HG03135 (cell line): ENCODE measurements at regions not wholly inside any gene's neighbourhood (a gene's known extent, or its start where the extent isn't known, plus 50 kb on each side); places are given as distances from the start of the nearest gene placed in this dataset.

Experiments used
- ATAC-seq: cut with Tn5 transposase; IDR thresholded peaks from one replicate; pipeline ENCODE4 v1.9.1; 2021; ENCODE audit warnings: mild to moderate bottlenecking, moderate library complexity; ENCODE audit not compliant: unreplicated experiment

DNA sequence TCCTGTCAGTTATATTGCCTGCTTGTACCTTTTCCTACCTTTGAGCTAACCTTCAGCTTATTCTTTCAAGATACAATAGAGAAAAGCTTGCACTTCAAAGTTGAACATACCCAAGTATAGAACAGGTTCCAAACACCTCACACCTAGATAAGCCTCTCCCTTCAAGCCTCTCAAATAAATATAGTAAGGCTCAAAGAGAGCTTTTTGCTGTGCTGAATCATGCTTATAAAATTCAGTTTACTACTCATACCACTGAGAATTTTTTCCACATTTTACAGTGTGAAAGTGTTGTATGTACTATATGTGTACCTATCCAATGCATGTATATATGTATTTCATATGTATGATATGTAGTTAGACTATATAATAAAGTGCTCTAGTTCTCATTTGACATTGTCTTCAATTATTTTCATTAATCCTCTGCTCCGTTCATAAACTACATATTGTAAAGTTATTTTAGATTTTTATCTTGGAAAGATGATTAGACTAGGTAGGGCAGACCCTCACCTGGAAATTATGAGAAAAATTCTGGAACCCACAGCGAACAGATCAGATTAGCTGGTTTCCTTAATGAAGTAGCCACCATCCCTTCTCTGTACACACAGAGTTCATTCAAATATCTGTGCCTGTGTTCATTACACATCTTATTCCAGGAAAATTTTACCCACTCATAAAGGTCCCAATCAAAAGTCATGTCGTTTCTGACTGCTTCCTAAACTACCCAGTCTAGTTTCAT, 149.2 kb upstream of the RGMB start:
- ATAC-seq: no peak

GRCh38 chr5:98627121-98627520, 146.3 kb upstream of the RGMB start:
- ATAC-seq: no peak

DNA sequence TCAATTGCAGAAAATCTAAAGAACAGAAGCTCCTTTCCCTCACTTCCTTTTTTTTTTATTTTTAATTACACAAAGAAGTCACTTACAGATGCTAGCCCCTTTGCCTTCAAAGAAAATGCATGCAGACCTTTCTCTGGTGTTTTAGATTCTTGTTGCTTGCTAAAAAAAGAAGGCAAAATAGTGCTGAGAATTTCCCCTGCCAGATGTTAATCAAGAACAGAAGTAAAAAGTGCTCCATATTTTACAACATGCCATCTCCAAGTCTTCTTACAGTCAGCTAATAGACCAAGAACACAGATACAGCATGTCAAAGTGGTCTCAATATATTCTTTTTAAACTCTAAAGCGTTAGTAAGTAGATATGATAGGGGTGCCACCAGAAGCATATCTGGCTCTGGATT, 142.8 kb upstream of the RGMB start:
- ATAC-seq: no peak

DNA sequence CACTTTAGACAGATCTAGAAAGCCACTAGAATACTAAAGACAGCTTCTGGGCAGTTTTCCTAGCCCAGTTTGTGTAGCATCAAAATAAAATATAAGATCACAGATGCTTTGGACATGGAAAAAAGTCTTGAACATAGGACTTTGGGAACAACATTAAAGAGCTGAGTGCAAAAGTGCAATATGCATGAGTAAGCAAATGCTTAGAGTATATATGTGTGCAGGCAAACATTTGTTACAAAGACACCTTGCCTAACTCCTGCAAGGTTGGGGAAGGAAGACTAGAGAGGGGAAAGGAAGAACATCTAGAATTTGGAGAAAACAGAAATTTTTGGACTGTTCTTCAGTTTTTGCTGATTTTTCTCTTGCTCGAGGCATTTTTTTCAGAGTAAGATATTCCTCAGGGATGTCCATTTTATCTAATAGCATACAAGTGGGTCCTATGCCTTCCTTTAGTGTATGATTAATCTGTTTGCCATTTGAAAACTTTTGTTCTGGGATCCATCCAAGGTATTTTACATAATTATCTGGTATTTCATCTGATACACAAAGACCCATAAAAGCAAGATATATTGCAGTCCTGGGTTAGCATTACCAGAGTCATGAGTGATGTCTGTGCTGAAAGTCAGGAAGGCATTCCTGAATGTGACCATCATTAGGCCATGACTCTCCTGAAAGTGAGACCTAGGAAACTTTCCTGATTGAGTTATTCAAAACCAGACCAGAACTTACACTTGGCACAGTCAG, 142.0 kb upstream of the RGMB start:
- ATAC-seq: no peak

GRCh38 chr5:98635656-98636055, 137.8 kb upstream of the RGMB start:
- no peak for ATAC-seq

DNA sequence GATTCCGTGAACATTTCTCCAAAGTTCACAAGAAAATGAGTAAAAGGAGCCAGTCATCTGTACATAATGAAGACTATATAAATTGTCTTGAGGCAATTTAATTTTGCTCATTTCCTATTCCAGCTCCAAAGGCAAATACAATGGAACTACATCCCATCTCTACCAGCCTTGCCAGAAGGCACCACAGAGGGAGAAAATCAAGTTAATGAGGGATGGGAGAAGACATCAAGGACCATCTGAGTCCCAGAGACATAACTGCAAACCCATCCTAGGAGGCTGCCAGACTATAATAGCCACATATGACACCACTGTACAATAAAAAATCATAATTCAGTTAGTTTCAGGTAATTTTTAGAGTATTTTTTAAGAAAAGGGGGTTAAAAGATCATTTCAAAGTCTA, 136.3 kb upstream of the RGMB start:
- ATAC-seq: no peak

GRCh38 chr5:98637557-98637956, 135.9 kb upstream of the RGMB start:
- ATAC-seq: no peak

GRCh38 chr5:98638111-98638510, 135.4 kb upstream of the RGMB start:
- no peak for ATAC-seq

DNA sequence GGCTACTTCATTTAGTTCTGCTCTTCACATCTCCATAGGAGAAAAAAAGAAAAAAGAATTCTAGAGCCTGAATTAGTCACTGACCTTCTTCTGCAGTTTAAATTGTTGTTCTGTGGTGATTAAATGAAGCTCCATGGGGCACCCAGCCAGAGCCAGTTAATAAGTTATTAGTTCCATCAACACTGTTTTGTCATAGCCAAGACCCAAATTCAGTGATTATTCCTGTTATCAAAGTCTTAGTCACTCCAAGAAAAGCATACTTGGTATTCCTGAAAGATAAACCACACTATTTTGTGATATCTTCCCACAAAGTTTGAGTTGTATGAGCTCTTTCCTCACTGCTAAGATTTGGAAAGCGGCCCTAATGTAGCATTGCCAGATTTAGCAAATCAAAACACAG, 134.8 kb upstream of the RGMB start:
- ATAC-seq: no peak

GRCh38 chr5:98639274-98639673, 134.2 kb upstream of the RGMB start:
- ATAC-seq: no peak

DNA sequence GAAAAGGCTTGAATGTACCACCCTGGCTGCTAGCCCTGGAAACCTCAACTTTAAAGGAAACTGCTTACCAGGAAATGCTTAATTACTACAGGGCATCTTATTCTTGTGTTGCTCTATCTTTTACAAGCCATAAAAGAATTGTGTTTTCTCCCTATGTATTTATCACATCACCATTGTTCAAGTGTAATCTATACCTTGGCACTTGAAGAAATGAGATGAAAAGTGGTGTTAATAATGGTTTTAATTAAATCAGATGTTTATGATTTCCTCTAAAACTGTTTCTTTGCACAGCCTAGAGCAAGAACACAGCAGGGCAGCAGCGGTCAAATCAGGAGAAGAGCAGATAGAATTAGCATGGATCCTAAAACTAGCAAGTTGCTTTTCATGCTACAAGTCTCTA, 131.8 kb upstream of the RGMB start:
- no peak for ATAC-seq

GRCh38 chr5:98643569-98643968, 129.9 kb upstream of the RGMB start:
- ATAC-seq: no peak

- ATAC-seq: no peak
Measured at GRCh38 chr5:98651715-98652114, 121.7 kb upstream of the RGMB start.

- no peak for ATAC-seq
Measured at GRCh38 chr5:98656125-98656795, 117.2 kb upstream of the RGMB start.

DNA sequence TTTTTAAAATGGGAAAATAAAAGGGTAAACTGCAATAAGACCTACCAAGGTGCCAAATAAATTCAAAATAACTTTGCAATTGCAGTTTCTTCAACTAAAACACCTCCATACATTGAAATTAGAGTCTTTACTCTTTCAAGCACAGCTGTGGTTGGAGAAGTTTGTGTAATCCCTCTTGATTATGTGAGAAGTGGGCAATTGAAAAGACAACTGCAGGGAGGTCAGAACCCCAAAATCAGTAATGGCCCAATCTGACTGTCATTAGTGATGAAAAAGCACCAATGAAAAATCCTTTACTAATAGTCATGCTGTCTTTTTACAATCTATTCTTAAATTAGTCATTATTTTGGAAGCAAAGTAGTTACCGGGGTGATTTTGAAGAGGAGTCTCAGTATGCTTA, 116.7 kb upstream of the RGMB start:
- ATAC-seq: no peak

DNA sequence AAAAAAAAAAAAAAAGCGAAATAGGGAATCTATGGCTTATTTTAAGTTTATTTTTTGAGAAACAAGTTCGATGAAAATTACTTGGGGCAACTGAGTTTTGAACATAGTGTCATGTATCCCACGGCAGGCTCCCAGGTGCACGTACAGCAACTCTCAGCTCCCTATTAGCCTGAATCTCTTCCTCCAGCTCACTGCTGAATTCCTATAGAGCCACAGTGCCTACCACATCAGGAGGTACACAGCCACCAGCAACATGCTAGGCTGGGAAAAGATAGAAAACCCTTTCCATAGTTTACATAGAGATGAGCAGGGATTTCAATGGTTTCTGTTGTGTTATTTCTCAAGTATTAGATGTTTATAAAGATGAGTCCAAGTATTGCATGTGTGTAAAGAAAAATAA, 115.9 kb upstream of the RGMB start:
- no peak for ATAC-seq

- no peak for ATAC-seq
Measured at GRCh38 chr5:98663521-98663920, 109.9 kb upstream of the RGMB start.

GRCh38 chr5:98664736-98665135, 108.7 kb upstream of the RGMB start:
- no peak for ATAC-seq

- no peak for ATAC-seq
Measured at GRCh38 chr5:98679963-98680362, 93.5 kb upstream of the RGMB start.

DNA sequence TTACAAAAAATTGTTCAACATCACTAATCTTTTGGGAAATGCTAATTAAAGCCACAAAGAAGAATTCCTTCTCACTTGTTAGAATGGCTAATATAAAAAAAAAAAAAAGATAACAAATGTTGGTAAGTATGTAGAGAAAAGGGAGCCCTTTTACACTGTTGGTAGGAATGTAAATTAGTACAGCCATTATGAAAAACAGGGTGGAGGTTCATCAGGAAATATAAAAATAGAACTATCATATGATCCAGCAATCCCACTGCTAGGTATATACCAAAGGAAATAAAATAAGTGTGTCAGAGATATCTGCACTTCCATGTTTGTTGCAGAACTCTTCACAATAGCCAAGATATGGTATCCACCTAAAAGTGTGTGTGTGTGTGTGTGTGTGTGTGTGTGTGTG, 83.5 kb upstream of the RGMB start:
- no peak for ATAC-seq

GRCh38 chr5:98694902-98695301, 78.6 kb upstream of the RGMB start:
- ATAC-seq: no peak

GRCh38 chr5:98698359-98698758, 75.1 kb upstream of the RGMB start:
- no peak for ATAC-seq
